DMS 273 treated with DMSO at 0.1 percent for 48 hours (cell line): ENCODE measurements at regions not wholly inside any gene's neighbourhood (a gene's known extent, or its start where the extent isn't known, plus 50 kb on each side); places are given as distances from the start of the nearest gene placed in this dataset.

Experiments
- DNase-seq: peaks from one replicate; lab custom pipeline; 2025; lab: John Stamatoyannopoulos, UW

GRCh38 chr16:5366126-5366525, 268.5 kb upstream of the EEF2KMT start:
- DNase-seq, result no peak

GRCh38 chr16:5364186-5364585, 266.6 kb upstream of the EEF2KMT start:
- DNase-seq, result no peak

GRCh38 chr16:5361322-5361721, 263.7 kb upstream of the EEF2KMT start:
- no peak for DNase-seq

- no peak for DNase-seq
Observed at GRCh38 chr16:5354645-5355044, 257.1 kb upstream of the EEF2KMT start.

- DNase-seq, result no peak
Observed at GRCh38 chr16:5349670-5350517, 252.3 kb upstream of the EEF2KMT start.

GRCh38 chr16:5349101-5349500, 251.5 kb upstream of the EEF2KMT start:
- no peak for DNase-seq

GRCh38 chr16:5347561-5347960, 250.0 kb upstream of the EEF2KMT start:
- DNase-seq, result no peak

- no peak for DNase-seq
Observed at GRCh38 chr16:5336941-5337340, 239.3 kb upstream of the EEF2KMT start.

GRCh38 chr16:5333991-5334390, 236.4 kb upstream of the EEF2KMT start:
- DNase-seq, result no peak

GRCh38 chr16:5333126-5333525, 235.5 kb upstream of the EEF2KMT start:
- DNase-seq, result no peak

GRCh38 chr16:5330058-5330457, 232.5 kb upstream of the EEF2KMT start:
- no peak for DNase-seq

GRCh38 chr16:5328546-5328945, 231.0 kb upstream of the EEF2KMT start:
- no peak for DNase-seq

- no peak for DNase-seq
Observed at GRCh38 chr16:5326395-5326794, 228.8 kb upstream of the EEF2KMT start.

- no peak for DNase-seq
Observed at GRCh38 chr16:5325932-5326331, 228.3 kb upstream of the EEF2KMT start.

- DNase-seq, result no peak
Observed at GRCh38 chr16:5323284-5324141, 225.9 kb upstream of the EEF2KMT start.

- DNase-seq, result no peak
Observed at GRCh38 chr16:5321930-5322329, 224.3 kb upstream of the EEF2KMT start.

- no peak for DNase-seq
Observed at GRCh38 chr16:5319799-5320198, 222.2 kb upstream of the EEF2KMT start.

- DNase-seq, result no peak
Observed at GRCh38 chr16:5315914-5316313, 218.3 kb upstream of the EEF2KMT start.

- no peak for DNase-seq
Observed at GRCh38 chr16:5314377-5314776, 216.8 kb upstream of the EEF2KMT start.

GRCh38 chr16:5309946-5310611, 212.5 kb upstream of the EEF2KMT start:
- DNase-seq, result no peak

GRCh38 chr16:5305023-5305422, 207.4 kb upstream of the EEF2KMT start:
- DNase-seq, result no peak

- DNase-seq, result no peak
Observed at GRCh38 chr16:5302372-5303114, 204.9 kb upstream of the EEF2KMT start.
